NB4 (cell line): ENCODE measurements at regions not wholly inside any gene's neighbourhood (a gene's known extent, or its start where the extent isn't known, plus 50 kb on each side); places are given as distances from the start of the nearest gene placed in this dataset.

Source experiments
- CTCF ChIP-seq: IDR thresholded peaks from one replicate; pipeline ENCODE4 v1.5.1; 2012; ENCODE audit warnings: low read depth, low read length
- MAX ChIP-seq: IDR thresholded peaks from 2 replicates; pipeline ENCODE4 v1.6.1; 2011; ENCODE audit warnings: low read depth, low read length
- MYC ChIP-seq: IDR thresholded peaks from 2 replicates; pipeline ENCODE4 v1.6.1; 2011; ENCODE audit warnings: low read depth, low read length
- POLR2A ChIP-seq: IDR thresholded peaks from 2 replicates; pipeline ENCODE4 v1.6.1; 2011; ENCODE audit warnings: mild to moderate bottlenecking; ENCODE audit not compliant: insufficient read length; ENCODE audit errors: extremely low read depth

GRCh38 chr10:44045020-44045419, 339.9 kb downstream of the CXCL12 start:
- TF ChIP-seq POLR2A (no peak), CTCF (no peak), MAX (no peak), MYC (no peak)
